Ovary (tissue), 3 donors: ENCODE measurements at regions not wholly inside any gene's neighbourhood (a gene's known extent, or its start where the extent isn't known, plus 50 kb on each side); places are given as distances from the start of the nearest gene placed in this dataset.

ENCODE experiments used
- CTCF ChIP-seq, 3 donors: fragments of 450-650 bp in 2 of 3; fragments of 200-600 bp in 1 of 3; IDR thresholded peaks; one replicate each; pipeline versions ENCODE4 v1.5.1 to v1.8.0; 2016 to 2022; ENCODE audit warnings: antibody characterized with exemption in 3 of 3, mild to moderate bottlenecking in 1 of 3
- EP300 ChIP-seq: sonication (generic); formaldehyde crosslinking; IDR thresholded peaks from one replicate; pipeline ENCODE4 v1.6.1; 2017; ENCODE audit warnings: antibody characterized with exemption
- POLR2A ChIP-seq: fragments of 450-650 bp; IDR thresholded peaks from one replicate; pipeline ENCODE4 v1.6.1; 2017; ENCODE audit warnings: antibody characterized with exemption, mild to moderate bottlenecking, moderate library complexity
- donor health status: DM: no; HTN: no; CAD: no.

- TF ChIP-seq CTCF (IDR thresholded peaks at IDR 0.05) = no peak
- no peak for TF ChIP-seq POLR2A
- no peak for TF ChIP-seq EP300
These were observed 67.7 kb upstream of the ELOVL6 start for GRCh38 chr4:110266136-110266535.
